ENCODE measurements at regions not wholly inside any gene's neighbourhood (a gene's known extent, or its start where the extent isn't known, plus 50 kb on each side); places are given as distances from the start of the nearest gene placed in this dataset.

DNA sequence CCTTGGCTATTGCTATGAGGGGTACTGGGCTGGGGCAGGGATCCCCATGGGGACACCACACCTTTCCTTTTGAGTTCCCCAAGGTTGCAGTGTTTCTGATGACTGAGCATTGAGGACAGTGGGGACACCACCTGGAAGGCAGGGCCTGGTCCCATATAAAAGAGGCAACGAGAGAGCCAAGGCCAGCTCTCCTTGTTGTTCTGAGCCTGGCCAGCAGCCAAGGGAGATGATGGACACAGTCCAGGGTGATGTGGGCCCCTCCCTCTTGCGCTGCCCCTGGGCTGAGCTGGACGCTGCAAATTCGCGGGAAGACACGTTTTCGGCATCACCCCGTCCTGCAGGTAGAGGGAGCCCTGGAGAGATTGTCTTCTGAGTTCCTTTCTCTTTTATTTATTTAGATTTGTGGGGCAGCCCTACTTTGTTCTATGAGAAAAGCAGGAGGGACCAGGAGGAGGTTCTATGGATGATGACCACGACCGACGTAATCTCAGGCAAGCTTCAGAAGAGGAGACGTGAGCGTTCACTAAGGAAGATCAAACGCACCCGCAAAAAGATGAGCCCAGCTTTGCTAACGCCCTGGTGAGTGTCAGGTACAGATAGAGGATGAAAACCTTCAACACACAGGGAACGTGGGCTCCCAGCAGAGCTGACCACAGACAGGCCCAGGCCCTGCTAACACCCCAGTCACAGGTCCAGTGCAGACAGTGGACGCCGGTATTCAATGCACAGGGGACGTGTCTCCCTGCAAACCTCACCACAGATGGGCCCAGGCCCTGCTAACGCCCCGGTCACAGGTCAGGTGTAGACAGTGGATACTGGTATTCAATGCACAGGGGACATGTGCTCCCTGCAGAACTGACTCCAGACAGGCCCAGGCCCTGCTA is 97.4 kb downstream of the SHOX start:
- DNase-seq, result no peak

- no peak for DNase-seq
Measured at GRCh38 chrX:725971-726370, 95.4 kb downstream of the SHOX start.

DNA sequence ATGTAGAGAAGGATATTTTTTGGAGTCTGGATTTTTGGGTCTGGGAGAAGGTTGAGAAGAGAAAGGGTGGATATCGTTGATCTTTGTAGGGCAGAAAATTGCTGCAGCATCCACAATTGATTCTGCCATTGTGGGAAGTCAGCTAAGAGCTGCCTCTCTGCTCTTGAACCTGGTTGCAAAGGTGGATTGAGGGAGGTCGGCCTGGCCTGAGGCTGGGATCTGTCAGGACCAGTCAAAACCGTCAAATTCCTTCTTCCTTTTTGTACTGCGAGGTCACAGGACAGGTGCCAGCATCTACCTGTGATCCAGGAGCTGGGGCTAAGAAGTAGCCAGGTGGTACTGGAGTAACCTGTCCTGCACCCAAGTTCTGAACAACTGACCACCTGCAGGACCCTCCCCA is 93.7 kb downstream of the SHOX start:
- no peak for DNase-seq

GRCh38 chrX:723781-724180 is 93.2 kb downstream of the SHOX start:
- DNase-seq, result no peak

DNA sequence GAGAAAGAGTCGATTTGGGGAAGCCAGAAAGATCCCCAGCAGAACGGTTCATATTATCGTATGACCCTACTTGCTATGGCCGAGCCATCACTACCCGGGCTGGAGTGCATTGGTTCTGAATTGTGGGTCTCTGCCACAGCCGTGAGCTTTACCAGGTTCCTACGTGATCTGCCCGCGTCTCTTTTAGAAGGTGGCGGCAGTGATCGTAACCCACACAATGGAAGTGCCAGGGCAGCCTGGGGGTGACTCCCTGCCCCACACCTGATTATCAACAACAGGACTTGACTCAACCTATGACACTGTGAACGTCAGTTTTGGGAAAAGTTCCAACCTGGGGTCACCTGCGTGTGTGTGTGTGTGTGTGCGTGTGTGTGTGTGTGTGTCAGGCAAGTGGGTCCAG is 90.8 kb downstream of the SHOX start:
- no peak for DNase-seq

DNA sequence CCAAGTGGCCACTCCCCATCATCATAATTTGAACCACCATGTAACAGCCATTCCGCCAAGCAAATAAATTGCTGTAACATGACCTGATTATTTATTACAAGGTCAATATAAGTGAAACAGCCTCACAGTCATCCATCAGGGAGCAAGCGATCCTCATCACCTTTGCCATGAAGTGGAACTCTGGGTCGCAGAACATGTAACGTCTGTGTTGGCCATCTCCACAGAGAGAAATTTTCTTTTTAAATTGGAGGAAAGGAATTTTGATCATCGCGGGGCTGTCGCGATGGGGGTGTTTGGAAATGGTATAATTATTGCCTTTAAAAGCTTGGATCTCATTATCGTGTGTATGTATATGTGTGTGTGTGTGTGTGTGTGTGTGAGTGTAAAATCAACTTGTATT is 90.2 kb downstream of the SHOX start:
- DNase-seq, result no peak

GRCh38 chrX:720250-720649 is 89.7 kb downstream of the SHOX start:
- no peak for DNase-seq

DNA sequence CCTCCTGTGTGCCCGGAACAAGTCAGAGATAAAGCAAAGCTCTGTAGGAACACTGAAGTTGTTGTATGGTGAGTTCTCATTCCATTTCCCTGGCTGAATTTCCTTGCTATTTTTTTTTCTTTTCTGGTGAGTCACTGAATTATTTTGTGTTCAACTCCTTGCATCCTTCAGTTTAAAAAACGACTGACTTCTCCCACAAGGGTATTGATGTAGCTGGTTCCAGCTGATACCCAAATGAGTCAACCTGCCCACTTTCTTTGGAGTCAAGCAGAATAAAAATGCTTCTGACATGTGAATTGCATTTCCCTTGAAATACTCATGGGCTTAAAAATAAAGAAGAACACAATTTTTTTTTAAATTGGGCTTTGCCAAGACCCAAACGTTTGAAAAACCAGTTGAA is 85.5 kb downstream of the SHOX start:
- no peak for DNase-seq

DNA sequence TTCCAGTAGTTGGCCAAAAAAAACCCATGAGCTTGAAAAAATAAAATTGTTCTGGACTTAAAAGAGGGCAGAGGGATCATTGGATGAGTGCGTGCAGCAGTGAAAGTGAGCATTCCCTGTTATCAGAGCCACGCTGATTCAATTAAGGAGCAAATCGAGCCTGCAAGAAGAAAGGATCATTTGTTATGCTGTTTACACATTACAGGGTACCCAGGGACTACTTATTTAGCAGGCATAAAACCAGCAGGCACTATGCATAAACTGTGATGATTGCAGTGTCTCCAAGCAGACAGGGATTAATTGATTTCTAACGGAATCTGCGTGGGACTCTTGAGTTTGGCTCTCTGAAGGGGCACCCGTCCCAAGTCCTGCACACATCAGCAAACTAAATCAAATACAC is 83.5 kb downstream of the SHOX start:
- DNase-seq, result no peak

Measured in stimulated activated CD4-positive, alpha-beta T cell treated with anti-CD3 and anti-CD28 coated beads, Interleukin-15, amount 100 ng/mL, for 24 hours (primary cell).